Ovary (tissue), 3 donors: ENCODE measurements at regions not wholly inside any gene's neighbourhood (a gene's known extent, or its start where the extent isn't known, plus 50 kb on each side); places are given as distances from the start of the nearest gene placed in this dataset.

Experiments used
- CTCF ChIP-seq, 3 donors: fragments of 450-650 bp in 2 of 3; fragments of 200-600 bp in 1 of 3; IDR thresholded peaks; one replicate each; pipeline versions ENCODE4 v1.5.1 to v1.8.0; 2016 to 2022; ENCODE audit warnings: antibody characterized with exemption in 3 of 3, mild to moderate bottlenecking in 1 of 3
- EP300 ChIP-seq: sonication (generic); formaldehyde crosslinking; IDR thresholded peaks from one replicate; pipeline ENCODE4 v1.6.1; 2017; ENCODE audit warnings: antibody characterized with exemption
- donor health status: DM: no; HTN: no; CAD: no.

- TF ChIP-seq CTCF (IDR thresholded peaks at IDR 0.05) (no peak), EP300 (no peak)
These were observed 200.8 kb downstream of the DIRAS2 start for GRCh38 chr9:90441814-90442213.
